Spinal cord (tissue), 9 donors: ENCODE measurements at regions not wholly inside any gene's neighbourhood (a gene's known extent, or its start where the extent isn't known, plus 50 kb on each side); places are given as distances from the start of the nearest gene placed in this dataset.

Experiments
- DNase-seq, 6 donors: peaks; one replicate each; pipeline versions ENCODE4 v3.0.0 to v3.0.0-alpha.2; 2013 to 2015; ENCODE audit warnings: low spot score in 6 of 6, low read depth in 4 of 6
- H3K27ac ChIP-seq: one replicate; pipeline ENCODE4 v1.5.1; 2013; ENCODE audit warnings: low read depth, low read length, control low read depth
- H3K27me3 ChIP-seq: one replicate; pipeline ENCODE4 v1.6.1; 2013; ENCODE audit warnings: low read length; ENCODE audit not compliant: control insufficient read depth, insufficient read depth
- H3K36me3 ChIP-seq: one replicate; pipeline ENCODE4 v1.6.1; 2013; ENCODE audit warnings: low read length; ENCODE audit not compliant: control insufficient read depth, insufficient read depth
- H3K4me1 ChIP-seq: one replicate; pipeline ENCODE4 v1.6.1; 2013; ENCODE audit warnings: low read length; ENCODE audit not compliant: control insufficient read depth, insufficient read depth
- H3K4me3 ChIP-seq: one replicate; pipeline ENCODE4 v1.5.1; 2013; ENCODE audit warnings: low read depth, low read length, control low read depth
- H3K9me3 ChIP-seq: one replicate; pipeline ENCODE4 v1.6.1; 2013; ENCODE audit warnings: low read length; ENCODE audit not compliant: control insufficient read depth, insufficient read depth
- WGBS: methylation state at CpG from one replicate; pipeline ENCODE4 v1.1.5; 2013; ENCODE audit warnings: missing lambda C conversion rate; ENCODE audit not compliant: insufficient coverage; 5-methylcytosine and 5-hydroxymethylcytosine counted together
- donor health status: healthy.

- no peak overlapping the region for H3K27ac ChIP-seq
- DNase-seq = no peak
Observed at GRCh38 chr5:171619196-171619595, 166.4 kb upstream of the SMIM23 start.

GRCh38 chr5:171619744-171620143, 165.9 kb upstream of the SMIM23 start:
- Histone ChIP-seq H3K27me3 (peaks cover 8% of the 10 kb centered on the region), H3K4me3 (no peak overlapping the region), H3K36me3 (no peaks in the 10 kb centered on the region), H3K4me1 (peaks cover 11% of the 10 kb centered on the region), H3K9me3 (no peaks in the 10 kb centered on the region), H3K27ac (no peak overlapping the region)
- 73% methylated on average over 1 of the region's 3 CpGs for WGBS
- DNase-seq = no peak

More at GRCh38 chr5:171619196-171619595, 166.4 kb upstream of the SMIM23 start:
- H3K27me3 ChIP-seq = peaks cover 8% of the 10 kb centered on the region
- 61% methylated on average over 3 of the region's 7 CpGs for WGBS
- H3K4me1 ChIP-seq = peaks cover 11% of the 10 kb centered on the region
- H3K9me3 ChIP-seq = no peaks in the 10 kb centered on the region
- H3K36me3 ChIP-seq = no peaks in the 10 kb centered on the region
- no peak overlapping the region for H3K4me3 ChIP-seq

GRCh38 chr5:171622010-171622409, 163.6 kb upstream of the SMIM23 start:
- H3K27me3 ChIP-seq = no peaks in the 10 kb centered on the region
- H3K9me3 ChIP-seq = no peaks in the 10 kb centered on the region
- peaks cover 7% of the 10 kb centered on the region for H3K4me1 ChIP-seq
- H3K36me3 ChIP-seq = no peaks in the 10 kb centered on the region
- H3K27ac ChIP-seq = no peak overlapping the region
- H3K4me3 ChIP-seq = no peak overlapping the region
- DNase-seq = peak in 2 of 6 donors; percentile 78 to 80
- WGBS = 76% methylated on average over 2 of the region's 2 CpGs

- H3K27ac ChIP-seq = no peak overlapping the region
- no peak overlapping the region for H3K4me3 ChIP-seq
- H3K36me3 ChIP-seq = no peaks in the 10 kb centered on the region
- DNase-seq = no peak
- H3K9me3 ChIP-seq = no peaks in the 10 kb centered on the region
- H3K4me1 ChIP-seq = peaks cover 7% of the 10 kb centered on the region
- 52% methylated on average over 2 of the region's 2 CpGs for WGBS
- H3K27me3 ChIP-seq = no peaks in the 10 kb centered on the region
Observed at GRCh38 chr5:171623107-171623506, 162.5 kb upstream of the SMIM23 start.

GRCh38 chr5:171623551-171624097, 162.0 kb upstream of the SMIM23 start:
- Histone ChIP-seq H3K4me3 (no peak overlapping the region), H3K4me1 (peaks cover 7% of the 10 kb centered on the region), H3K27me3 (no peaks in the 10 kb centered on the region), H3K36me3 (no peaks in the 10 kb centered on the region), H3K9me3 (no peaks in the 10 kb centered on the region), H3K27ac (no peak overlapping the region)
- no peak for DNase-seq
- 29% methylated on average over 10 of the region's 11 CpGs for WGBS

- Histone ChIP-seq H3K4me1 (peaks cover 7% of the 10 kb centered on the region), H3K9me3 (no peaks in the 10 kb centered on the region), H3K27me3 (peaks cover 3% of the 10 kb centered on the region), H3K27ac (no peak overlapping the region), H3K36me3 (no peaks in the 10 kb centered on the region), H3K4me3 (no peak overlapping the region)
- 49% methylated on average over 5 of the region's 5 CpGs for WGBS
- DNase-seq = no peak
Observed at GRCh38 chr5:171624396-171624795, 161.2 kb upstream of the SMIM23 start.

- Histone ChIP-seq H3K27ac (no peak overlapping the region), H3K36me3 (no peaks in the 10 kb centered on the region), H3K4me3 (no peak overlapping the region), H3K4me1 (peaks cover 16% of the 10 kb centered on the region), H3K9me3 (no peaks in the 10 kb centered on the region), H3K27me3 (peaks cover 13% of the 10 kb centered on the region)
- no peak for DNase-seq
- 80% methylated on average over 10 of the region's 10 CpGs for WGBS
Observed at GRCh38 chr5:171625646-171626045, 160.0 kb upstream of the SMIM23 start.

GRCh38 chr5:171627936-171628632, 157.5 kb upstream of the SMIM23 start:
- DNase-seq = peak in 1 of 6 donors; percentile 64
- 47% methylated on average over 9 of the region's 9 CpGs for WGBS
- H3K27me3 ChIP-seq = peaks cover 13% of the 10 kb centered on the region
- H3K4me1 ChIP-seq = peaks cover 16% of the 10 kb centered on the region
- H3K4me3 ChIP-seq = no peak overlapping the region
- H3K9me3 ChIP-seq = no peaks in the 10 kb centered on the region
- H3K27ac ChIP-seq = no peak overlapping the region
- no peaks in the 10 kb centered on the region for H3K36me3 ChIP-seq

GRCh38 chr5:171628633-171628974, 157.0 kb upstream of the SMIM23 start:
- Histone ChIP-seq H3K27ac (no peak overlapping the region), H3K4me1 (peaks cover 13% of the 10 kb centered on the region), H3K9me3 (no peaks in the 10 kb centered on the region), H3K36me3 (no peaks in the 10 kb centered on the region), H3K4me3 (no peak overlapping the region), H3K27me3 (peaks cover 13% of the 10 kb centered on the region)
- 49% methylated on average over 4 of the region's 6 CpGs for WGBS
- DNase-seq = no peak

GRCh38 chr5:171629221-171629620, 156.4 kb upstream of the SMIM23 start:
- no peak for DNase-seq
- Histone ChIP-seq H3K4me1 (peaks cover 9% of the 10 kb centered on the region), H3K4me3 (no peak overlapping the region), H3K36me3 (no peaks in the 10 kb centered on the region), H3K27me3 (peaks cover 13% of the 10 kb centered on the region), H3K9me3 (no peaks in the 10 kb centered on the region), H3K27ac (no peak overlapping the region)
- WGBS = 72% methylated on average over 6 of the region's 7 CpGs
